ENCODE measurements at regions not wholly inside any gene's neighbourhood (a gene's known extent, or its start where the extent isn't known, plus 50 kb on each side); places are given as distances from the start of the nearest gene placed in this dataset.

GRCh38 chr13:26494571-26495195, 62.8 kb upstream of the WASF3 start:
- Histone ChIP-seq H3K9me2 (replicated peaks; ENCODE audit: insufficient read depth) (no peaks in the 10 kb centered on the region), H3K4me2 (no peak overlapping the region), H3K9me3 (ENCODE audit: low read depth) (no peaks in the 10 kb centered on the region), H3K27ac (no peak overlapping the region), H3K27me3 (no peaks in the 10 kb centered on the region), H2AFZ (no peak overlapping the region), H3K4me3 (no peak overlapping the region), H3K79me2 (no peaks in the 10 kb centered on the region), H4K20me1 (ENCODE audit: insufficient read depth, poor library complexity, severe bottlenecking) (no peaks in the 10 kb centered on the region), H3K4me1 (ENCODE audit: insufficient read depth) (no peaks in the 10 kb centered on the region), H3K36me3 (replicated peaks; ENCODE audit: insufficient read depth, low read depth) (no peaks in the 10 kb centered on the region)
- 64% methylated on average over 8 of the region's 8 CpGs for WGBS (ENCODE audit: low lambda C conversion rate, missing lambda C conversion rate)
- TF ChIP-seq, protein P1, sequence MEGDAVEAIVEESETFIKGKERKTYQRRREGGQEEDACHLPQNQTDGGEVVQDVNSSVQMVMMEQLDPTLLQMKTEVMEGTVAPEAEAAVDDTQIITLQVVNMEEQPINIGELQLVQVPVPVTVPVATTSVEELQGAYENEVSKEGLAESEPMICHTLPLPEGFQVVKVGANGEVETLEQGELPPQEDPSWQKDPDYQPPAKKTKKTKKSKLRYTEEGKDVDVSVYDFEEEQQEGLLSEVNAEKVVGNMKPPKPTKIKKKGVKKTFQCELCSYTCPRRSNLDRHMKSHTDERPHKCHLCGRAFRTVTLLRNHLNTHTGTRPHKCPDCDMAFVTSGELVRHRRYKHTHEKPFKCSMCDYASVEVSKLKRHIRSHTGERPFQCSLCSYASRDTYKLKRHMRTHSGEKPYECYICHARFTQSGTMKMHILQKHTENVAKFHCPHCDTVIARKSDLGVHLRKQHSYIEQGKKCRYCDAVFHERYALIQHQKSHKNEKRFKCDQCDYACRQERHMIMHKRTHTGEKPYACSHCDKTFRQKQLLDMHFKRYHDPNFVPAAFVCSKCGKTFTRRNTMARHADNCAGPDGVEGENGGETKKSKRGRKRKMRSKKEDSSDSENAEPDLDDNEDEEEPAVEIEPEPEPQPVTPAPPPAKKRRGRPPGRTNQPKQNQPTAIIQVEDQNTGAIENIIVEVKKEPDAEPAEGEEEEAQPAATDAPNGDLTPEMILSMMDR (IDR thresholded peaks at IDR 0.05; ENCODE audit: poor library complexity): no peak
- no peak for TF ChIP-seq EZH2 (IDR thresholded peaks at IDR 0.05; ENCODE audit: borderline replicate concordance)
- TF ChIP-seq EZH2phosphoT487 (IDR thresholded peaks at IDR 0.05; ENCODE audit: low read depth, severe bottlenecking, unreplicated experiment): no peak
- no peak for DNase-seq (ENCODE audit: low spot score)

GRCh38 chr13:26495750-26496149, 61.7 kb upstream of the WASF3 start:
- Histone ChIP-seq H3K9me2 (replicated peaks; ENCODE audit: insufficient read depth) (no peaks in the 10 kb centered on the region), H3K36me3 (replicated peaks; ENCODE audit: insufficient read depth, low read depth) (no peaks in the 10 kb centered on the region), H3K27ac (no peak overlapping the region), H3K9me3 (ENCODE audit: low read depth) (no peaks in the 10 kb centered on the region), H3K4me2 (no peak overlapping the region), H4K20me1 (ENCODE audit: insufficient read depth, poor library complexity, severe bottlenecking) (no peaks in the 10 kb centered on the region), H3K4me3 (no peak overlapping the region), H2AFZ (no peak overlapping the region), H3K4me1 (ENCODE audit: insufficient read depth) (no peaks in the 10 kb centered on the region), H3K27me3 (no peaks in the 10 kb centered on the region), H3K79me2 (no peaks in the 10 kb centered on the region)
- WGBS (ENCODE audit: low lambda C conversion rate, missing lambda C conversion rate): 76% methylated on average over 3 of the region's 3 CpGs
- no peak for TF ChIP-seq EZH2phosphoT487 (IDR thresholded peaks at IDR 0.05; ENCODE audit: low read depth, severe bottlenecking, unreplicated experiment)
- TF ChIP-seq, protein P1 (IDR thresholded peaks at IDR 0.05; ENCODE audit: poor library complexity): no peak
- no peak for TF ChIP-seq EZH2 (IDR thresholded peaks at IDR 0.05; ENCODE audit: borderline replicate concordance)
- DNase-seq (ENCODE audit: low spot score): no peak

- Histone ChIP-seq H3K27ac (no peak overlapping the region), H3K4me1 (ENCODE audit: insufficient read depth) (no peaks in the 10 kb centered on the region), H3K9me3 (ENCODE audit: low read depth) (no peaks in the 10 kb centered on the region), H2AFZ (no peak overlapping the region), H3K27me3 (no peaks in the 10 kb centered on the region), H3K4me3 (no peak overlapping the region), H3K79me2 (no peaks in the 10 kb centered on the region), H3K36me3 (replicated peaks; ENCODE audit: insufficient read depth, low read depth) (no peaks in the 10 kb centered on the region), H3K4me2 (no peak overlapping the region), H3K9me2 (replicated peaks; ENCODE audit: insufficient read depth) (no peaks in the 10 kb centered on the region), H4K20me1 (ENCODE audit: insufficient read depth, poor library complexity, severe bottlenecking) (no peaks in the 10 kb centered on the region)
- WGBS (ENCODE audit: low lambda C conversion rate, missing lambda C conversion rate): 88% methylated on average over 5 of the region's 5 CpGs
- DNase-seq (ENCODE audit: low spot score): no peak
- TF ChIP-seq EZH2 (IDR thresholded peaks at IDR 0.05; ENCODE audit: borderline replicate concordance) (no peak), EZH2phosphoT487 (IDR thresholded peaks at IDR 0.05; ENCODE audit: low read depth, severe bottlenecking, unreplicated experiment) (no peak)
These were observed 59.4 kb upstream of the WASF3 start for GRCh38 chr13:26497968-26498511.
